Breast epithelium (tissue), 3 donors: ENCODE measurements at regions not wholly inside any gene's neighbourhood (a gene's known extent, or its start where the extent isn't known, plus 50 kb on each side); places are given as distances from the start of the nearest gene placed in this dataset.

Source experiments
- CTCF ChIP-seq, 3 donors: fragments of 450-650 bp; IDR thresholded peaks; one replicate each; pipeline ENCODE4 v1.5.1; 2016 to 2017; ENCODE audit warnings: antibody characterized with exemption in 3 of 3, mild to moderate bottlenecking in 3 of 3, moderate library complexity in 3 of 3
- POLR2A ChIP-seq: fragments of 450-650 bp; IDR thresholded peaks from one replicate; pipeline ENCODE4 v1.6.1; 2016; ENCODE audit warnings: antibody characterized with exemption, mild to moderate bottlenecking, moderate library complexity
- POLR2AphosphoS5 ChIP-seq, 3 donors: sonication (generic); formaldehyde crosslinking; IDR thresholded peaks; one replicate each; pipeline ENCODE4 v1.6.1; 2017; ENCODE audit warnings: antibody characterized with exemption in 3 of 3

- TF ChIP-seq CTCF (IDR thresholded peaks at IDR 0.05) (no peak), POLR2A (no peak), POLR2AphosphoS5 (IDR thresholded peaks at IDR 0.05) (no peak)
Observed at GRCh38 chr5:84536797-84537196, 152.1 kb upstream of the EDIL3 start.
